HG02571 (cell line): ENCODE measurements at regions not wholly inside any gene's neighbourhood (a gene's known extent, or its start where the extent isn't known, plus 50 kb on each side); places are given as distances from the start of the nearest gene placed in this dataset.
"Not testable (repeated sequence)": the region's sequence is repeated elsewhere in the genome, so short reads cannot be mapped to it uniquely, and the experiment has no call there.

Experiments
- ATAC-seq: cut with Tn5 transposase; IDR thresholded peaks from one replicate; pipeline ENCODE4 v1.9.1; 2021; ENCODE audit warnings: mild to moderate bottlenecking, moderate library complexity; ENCODE audit not compliant: unreplicated experiment

DNA sequence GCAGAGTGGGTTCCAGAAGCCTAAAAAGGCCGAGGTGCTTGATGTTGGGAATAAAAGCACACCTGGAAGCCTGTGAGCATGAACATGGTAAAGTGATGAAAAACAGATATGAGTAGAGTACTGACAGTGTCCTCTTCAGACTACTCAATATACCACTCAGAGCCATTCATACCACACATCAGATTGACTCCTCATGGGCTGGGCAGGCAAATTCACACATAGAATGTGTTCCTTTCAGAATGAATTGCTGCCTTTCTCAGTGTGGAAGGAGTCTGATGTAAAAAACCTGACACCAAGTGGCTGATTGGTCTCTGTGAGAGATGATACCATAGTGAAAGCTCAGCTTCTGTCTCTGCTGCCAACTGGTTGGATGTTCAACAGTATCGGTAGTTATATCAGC, 442.7 kb downstream of the RAPGEF2 start:
- no peak for ATAC-seq

DNA sequence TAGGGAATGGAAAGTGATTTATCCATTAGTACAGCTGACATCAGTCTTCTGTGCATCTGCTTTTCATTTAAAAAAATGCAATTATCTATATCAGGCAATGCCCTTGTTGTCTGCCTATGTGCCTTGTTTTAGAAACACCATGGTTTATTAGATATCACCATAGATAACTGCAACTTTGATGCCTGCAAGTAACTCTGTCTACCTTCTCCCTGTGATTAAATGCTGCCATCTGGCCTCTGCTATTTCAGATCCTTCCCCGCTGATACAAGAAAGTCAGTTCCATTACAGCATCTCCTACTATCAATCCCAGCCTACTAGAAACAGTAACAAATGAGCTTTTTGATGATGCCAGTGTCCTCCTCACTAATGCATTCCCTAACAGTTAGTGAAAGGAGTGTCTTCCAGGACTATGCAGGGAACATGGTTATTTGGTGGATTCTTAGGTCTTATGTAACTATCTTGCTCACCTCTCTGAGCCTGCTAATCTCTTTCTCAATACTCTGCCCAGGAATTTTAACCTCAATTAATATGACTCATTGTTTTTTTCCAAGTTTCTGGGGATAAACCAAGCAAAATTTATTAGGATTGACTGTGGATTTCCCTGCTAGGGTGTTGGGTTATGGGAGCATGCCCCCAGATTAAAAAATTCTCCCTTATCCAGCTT, 444.9 kb downstream of the RAPGEF2 start:
- ATAC-seq = no peak

DNA sequence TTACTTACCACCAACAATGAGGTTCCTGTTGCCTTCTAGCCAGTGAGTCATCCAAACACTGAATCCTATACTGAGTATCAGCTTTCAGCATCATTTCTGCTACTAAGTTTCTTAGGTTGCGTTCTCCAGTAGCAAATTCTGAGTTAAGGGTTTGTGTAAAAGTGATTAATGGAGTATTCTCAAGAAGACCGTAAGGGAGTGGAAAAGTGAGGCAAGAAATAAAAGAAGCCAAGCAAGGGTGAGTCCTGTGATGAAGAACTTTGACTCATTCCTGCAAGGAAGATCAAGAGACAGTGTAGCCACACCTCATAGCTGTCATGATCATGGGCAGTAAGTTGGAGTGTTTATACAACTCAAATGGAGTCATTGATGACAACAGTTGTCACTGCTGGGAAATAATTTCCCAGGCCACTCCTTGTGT, 446.2 kb downstream of the RAPGEF2 start:
- no peak for ATAC-seq

DNA sequence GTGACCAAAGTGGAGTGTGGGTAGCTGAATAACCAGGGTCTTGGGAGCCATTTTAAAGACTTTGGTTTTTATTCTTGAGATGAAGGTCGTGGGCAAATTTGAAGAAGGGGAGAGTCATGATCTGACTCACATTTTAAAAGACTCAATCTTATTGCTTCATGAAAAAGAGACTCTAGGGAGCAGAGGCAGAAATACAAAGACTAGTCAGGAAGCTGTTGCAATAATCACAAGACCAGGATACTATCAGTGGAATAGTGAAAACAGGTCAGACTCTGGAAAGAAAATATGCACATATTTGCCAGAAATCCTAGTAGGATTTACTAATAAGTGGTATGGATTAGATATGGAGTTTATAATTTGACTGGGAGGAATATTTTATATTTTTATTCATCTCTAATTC, 448.4 kb downstream of the RAPGEF2 start:
- no peak for ATAC-seq

DNA sequence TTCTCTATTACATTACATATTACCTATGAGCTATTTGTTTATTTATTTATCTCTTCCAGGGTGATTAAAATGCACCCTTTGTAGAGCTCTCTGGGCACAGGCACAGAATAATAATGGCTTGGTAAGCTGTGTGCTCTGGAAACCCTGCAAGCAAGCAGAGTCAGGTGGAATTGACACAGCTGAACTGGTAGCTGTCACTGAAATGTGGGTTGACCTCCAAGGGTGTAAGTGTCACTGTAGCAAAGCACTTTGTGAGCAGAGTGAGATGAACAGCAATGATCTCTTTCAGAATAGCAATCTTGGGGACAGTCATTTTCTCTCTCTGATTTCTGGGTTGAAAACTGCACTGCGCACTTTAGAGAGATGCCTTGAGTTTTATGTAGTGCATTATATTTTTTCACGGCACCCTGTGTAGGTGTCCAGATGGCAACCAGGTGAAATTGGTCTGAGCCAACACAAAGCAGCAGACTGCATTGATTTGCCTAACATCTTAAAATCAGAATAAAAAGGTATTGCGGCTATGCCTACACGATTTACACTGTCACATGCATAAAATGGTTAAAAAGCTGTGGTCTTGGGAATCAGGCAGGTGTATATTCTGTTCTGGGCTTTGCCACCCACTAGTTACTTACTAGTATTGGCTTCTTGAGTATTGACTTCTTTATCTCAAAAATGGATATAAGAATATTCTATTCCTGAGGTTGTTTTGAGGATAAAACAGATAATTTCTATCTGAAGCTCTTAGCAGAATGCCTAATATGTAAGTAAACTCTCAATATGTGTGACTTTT, 450.3 kb downstream of the RAPGEF2 start:
- ATAC-seq = no peak

DNA sequence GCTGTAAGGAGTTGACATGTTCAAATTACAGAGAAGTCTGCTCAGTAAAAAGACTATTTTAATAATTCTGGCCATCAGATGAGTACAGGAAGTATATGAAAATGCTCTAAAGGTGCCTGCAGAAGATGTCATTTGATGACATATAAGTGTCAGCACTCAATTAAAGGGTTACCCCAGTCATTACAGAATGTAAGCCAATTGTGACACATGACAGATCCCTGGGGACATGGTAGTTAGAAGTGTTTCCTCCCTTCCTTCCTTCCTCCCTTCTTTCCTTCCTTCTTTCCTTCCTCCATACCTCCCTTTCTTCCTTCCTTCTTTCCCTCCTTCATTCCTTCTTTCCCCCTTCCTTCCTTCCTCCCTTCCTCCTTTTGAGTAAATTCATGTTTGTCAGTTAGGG, 453.0 kb downstream of the RAPGEF2 start:
- ATAC-seq = no peak

DNA sequence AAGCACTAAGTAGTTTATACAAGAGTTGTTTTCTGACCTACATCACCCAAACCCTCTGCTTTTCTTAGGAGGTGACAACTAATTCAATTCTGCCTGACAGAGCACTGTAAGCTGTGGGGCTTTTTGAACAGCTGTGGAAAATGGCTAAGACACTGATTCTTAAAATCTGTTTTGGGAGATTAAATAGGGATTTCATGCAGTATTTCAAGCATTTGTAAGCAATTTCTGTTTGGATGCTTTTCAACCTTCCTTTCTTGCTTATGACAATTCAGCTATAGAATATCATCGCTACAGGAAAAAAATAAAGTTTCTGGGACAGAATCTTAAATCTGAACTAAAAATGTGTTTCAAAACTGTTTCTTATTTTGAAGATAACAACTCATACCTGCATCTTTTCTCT, 459.5 kb downstream of the RAPGEF2 start:
- ATAC-seq = no peak

DNA sequence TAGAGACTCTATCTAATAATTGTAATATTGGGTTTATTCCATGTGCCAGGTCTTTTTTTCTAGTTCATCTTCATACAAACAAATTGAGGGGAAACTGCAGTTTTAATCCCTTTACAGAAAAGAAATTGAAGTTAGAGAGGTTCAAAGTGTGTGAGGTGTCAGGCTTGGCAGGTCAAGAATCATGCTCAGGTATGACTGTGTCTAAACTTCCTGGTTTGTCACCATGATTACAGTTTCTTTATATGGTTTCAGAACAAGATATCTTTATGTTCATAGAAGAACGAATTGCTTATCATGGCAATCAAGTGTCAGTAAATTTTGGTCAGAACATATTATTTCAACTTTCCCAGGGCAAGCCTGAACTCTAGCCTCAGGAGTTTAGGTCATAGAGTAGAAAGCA, 460.4 kb downstream of the RAPGEF2 start:
- ATAC-seq = no peak

DNA sequence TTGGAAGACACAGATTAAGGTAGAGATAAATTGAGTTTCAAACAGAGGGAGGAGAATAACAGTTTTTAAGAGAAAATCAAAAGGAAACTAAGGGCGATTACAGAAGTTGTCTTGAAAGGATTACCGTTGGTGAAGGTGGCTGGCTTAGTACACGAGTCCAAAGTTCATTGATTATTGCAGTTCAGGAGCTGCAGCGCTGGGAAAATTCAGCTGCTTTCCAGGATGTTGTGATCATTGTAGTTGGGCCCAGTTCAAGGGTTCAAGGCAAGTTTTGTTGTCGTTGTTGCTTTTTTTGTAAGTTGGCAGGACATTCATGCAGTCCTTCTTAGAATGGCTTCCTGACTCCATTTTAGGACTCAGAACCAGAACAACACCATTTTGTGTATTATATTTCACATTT, 461.7 kb downstream of the RAPGEF2 start:
- no peak for ATAC-seq

DNA sequence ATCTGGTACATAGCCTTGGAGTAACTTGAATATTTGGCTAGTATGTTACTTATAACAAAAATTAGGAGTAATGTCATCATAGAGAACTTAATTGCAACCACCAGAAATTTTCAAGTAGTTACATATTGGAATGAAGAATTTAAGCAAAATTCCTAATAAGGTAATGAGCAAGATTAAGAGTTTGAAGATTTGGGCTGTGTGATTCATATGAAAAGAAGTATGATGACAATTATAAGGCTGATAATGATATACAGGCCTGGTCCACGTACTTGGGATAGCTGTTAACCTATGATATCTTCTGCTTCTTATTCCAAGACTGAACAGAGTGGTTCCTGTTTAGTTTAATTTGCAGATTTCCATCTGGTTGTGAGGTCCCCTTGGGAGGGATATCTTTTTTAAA, 463.9 kb downstream of the RAPGEF2 start:
- ATAC-seq = no peak

DNA sequence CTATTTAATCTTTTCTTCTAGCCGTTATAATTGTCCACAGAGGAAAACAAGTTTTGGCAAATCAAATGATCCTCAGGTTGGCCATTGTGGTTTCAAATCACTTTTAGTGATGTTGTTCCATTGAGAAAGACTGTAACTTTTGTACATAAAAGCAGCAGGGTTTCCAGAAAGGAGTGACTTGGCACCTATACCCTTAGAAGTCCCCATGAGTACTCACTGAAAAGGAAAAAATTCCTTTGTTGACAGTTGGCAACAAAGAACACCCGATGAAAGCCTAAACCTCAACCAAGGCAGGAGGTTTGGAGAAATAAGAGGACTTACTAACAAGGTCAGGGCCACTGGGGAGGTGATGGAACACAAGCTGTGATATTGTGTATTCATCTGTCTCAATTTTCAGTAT, 474.4 kb downstream of the RAPGEF2 start:
- ATAC-seq = no peak

DNA sequence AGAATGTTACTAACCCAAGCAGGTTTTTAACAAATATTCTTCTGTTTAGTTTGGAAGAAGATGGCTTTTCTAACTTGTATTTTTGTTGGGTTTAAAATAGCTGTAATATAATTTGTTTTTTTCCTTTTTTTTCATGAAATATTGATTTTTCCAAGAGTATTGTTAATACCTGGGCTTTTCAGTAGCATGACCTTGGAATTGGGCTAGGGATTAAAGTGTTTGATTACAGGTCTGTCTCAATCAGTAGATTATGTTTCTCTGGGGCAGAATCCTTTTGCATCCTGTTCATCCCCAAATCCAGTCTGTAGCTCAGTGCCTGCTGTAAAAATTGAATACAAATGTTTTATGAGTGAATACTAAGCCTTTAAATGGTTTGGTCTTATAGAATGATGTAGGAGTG, 479.8 kb downstream of the RAPGEF2 start:
- no peak for ATAC-seq

DNA sequence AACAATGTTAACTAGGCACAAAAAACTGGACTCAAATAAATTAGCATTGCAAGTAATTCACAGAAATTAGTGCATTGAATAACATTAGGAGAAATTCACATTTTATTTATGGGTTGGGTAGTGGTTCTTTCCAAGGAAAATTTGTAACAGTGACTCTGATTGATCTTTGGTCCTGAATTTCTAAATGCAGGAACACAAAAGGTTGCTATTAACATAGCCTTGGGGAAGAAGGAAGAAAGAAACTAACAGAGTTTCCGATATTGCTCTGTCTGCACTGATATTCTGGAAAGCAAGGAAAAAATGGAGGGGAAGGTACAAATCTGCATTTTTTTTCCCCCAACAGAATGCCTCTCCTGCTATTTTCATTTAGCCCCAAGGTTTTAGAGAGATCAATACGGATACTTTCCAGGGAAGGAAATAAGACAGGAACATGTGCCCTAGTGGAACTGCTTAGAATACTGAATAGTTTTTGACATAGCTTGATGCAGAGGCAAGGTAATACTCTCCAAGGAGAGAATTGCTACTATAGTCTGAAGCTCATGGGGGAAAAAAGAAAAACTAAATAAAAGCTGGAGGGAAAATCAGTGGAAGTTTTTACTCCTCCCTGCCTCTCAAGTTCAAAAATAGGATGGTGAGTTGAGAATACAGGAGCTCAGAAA, 490.1 kb downstream of the RAPGEF2 start:
- ATAC-seq = no peak

DNA sequence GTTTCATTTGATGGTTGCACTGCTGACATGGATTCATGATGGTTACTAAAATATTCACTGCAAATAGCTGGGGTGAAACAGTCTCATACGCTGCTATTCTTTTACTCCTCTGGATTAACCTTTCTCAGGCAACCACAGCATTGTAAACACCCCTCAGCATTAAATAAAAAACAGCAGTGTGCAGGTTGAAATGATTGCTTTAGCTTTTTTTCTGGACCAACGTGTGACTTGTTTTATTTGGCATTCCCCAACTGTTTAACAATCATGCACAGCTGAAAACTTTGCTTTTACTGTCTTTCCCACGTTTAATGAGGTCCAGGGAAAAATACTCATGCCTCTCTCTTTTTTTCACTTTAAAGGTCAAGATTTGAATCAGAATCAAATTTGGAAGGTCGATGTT, 490.8 kb downstream of the RAPGEF2 start:
- ATAC-seq = no peak

DNA sequence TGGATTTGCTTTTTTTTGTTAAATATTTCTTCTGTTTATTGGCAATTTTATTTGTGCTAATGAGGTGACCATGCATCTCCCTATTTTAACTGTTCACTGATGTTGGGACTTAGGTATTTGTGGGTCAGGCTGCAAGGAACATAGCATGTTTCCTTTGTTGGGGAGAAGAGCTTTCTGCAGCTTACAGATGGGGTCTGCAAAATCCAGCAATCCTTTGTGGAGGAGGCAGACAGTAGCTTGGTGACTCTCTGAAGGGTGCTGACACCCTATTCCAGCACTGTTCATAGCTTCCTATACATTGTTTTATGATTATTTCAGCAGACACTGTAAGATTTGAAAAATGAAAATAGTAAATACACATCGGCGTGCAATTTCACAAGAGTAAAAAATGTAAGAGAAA, 491.7 kb downstream of the RAPGEF2 start:
- ATAC-seq = no peak

DNA sequence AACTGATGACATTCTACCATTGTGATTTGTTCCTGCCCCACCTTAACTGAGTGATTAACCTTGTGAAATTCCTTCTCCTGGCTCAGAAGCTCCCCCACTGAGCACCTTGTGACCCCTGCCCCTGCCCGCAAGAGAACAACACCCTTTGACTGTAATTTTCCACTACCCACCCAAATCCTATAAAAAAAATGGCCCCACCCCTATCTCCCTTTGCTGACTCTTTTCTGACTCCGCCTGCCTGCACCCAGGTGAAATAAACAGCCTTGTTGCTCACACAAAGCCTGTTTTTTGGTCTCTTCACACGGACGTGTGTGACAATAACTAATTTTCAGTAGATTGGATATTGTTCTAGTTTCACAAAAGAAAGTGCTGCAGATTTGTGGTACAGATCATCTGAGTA, 492.2 kb downstream of the RAPGEF2 start:
- ATAC-seq = not testable (repeated sequence)

DNA sequence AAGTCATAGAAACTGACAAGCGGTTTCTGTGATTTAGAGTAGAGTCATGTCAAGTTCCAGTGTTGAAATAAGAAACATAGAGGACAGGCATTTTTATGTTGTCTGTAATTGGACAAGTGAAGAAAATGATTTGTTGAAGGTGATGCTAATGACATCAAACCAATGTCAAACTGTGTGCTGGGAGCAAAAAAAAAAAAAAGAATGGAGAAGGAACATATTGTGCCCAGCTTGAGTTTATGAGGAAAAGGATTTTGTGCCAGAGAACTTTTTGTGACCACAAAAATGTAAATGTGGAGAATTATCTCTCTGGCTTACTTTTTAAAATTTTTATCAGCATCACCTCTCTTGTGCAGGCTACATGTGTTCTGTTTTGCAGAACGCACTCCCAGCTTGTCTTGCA, 495.7 kb downstream of the RAPGEF2 start:
- no peak for ATAC-seq

DNA sequence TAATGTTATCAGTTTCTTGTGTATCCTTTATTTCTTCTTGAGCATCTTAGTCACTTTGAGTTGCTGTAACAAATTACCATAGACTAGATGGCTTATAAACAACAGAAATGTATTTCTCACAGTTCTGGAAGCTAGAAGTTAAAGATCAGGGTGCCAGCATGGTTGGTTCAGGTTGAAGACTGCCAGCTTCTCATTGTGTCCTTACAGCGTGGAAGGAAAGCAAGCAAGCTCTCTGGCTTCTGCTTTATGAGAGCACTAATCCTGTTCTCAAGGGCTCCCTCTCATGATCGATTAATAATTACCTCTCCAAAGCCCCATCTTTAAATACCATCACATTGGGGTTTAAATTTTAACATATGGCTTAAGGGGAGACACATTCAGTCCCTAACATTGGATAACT, 497.2 kb downstream of the RAPGEF2 start:
- no peak for ATAC-seq

DNA sequence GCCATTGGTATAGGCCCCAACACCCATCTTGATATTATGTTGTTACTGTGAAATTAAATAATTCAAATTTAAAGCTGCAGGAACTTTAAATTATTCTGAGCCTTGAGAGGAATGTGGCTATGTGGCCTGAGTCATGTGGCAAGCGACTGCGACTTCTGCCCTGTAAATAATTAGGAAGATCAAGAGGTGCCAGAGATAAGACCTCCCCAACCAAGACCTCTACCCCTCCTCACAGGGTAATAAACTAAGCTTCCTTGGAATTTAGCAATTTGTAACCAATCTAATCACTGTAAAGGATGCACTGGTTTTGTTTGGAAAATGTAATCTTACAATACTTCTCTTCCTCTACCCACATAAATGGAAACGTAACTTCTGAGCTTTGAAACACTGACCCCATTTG, 501.9 kb downstream of the RAPGEF2 start:
- no peak for ATAC-seq

DNA sequence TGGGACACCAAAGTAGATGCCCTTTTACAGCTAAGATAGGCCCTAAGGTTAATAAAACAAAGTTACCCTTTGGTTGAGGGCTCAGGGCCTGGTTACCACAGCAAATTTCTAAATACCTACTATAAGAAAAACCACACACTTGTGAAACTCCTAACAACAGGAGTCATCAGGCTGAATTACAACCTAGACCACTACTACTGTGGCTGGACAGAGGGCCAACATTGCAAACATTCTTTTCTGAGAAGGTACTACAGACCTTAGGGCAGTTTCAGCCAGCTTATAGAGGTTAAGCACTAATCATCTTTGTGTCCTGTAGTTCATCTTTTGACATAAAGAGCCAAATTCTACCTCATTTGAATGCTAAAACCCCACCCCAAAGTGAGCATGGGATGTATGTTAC, 504.0 kb downstream of the RAPGEF2 start:
- ATAC-seq = no peak

DNA sequence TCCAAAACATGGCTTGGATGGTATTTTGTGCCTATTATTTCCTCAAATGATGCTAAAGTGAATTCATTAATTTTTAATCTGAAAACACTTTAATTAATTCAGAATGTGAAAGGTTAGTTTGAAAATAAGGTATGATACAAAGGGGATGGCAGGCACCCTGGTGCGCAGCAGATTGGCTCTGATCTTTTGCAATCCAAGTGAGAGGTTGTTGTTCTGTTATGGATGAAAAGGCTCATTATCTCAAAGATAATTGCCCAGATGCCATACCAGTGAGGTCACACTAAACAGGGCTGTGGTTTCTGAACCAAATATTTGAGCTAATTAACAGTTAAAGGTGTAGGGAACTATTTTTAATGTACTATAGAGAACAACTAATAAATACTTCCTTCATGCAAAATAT, 504.9 kb downstream of the RAPGEF2 start:
- no peak for ATAC-seq

DNA sequence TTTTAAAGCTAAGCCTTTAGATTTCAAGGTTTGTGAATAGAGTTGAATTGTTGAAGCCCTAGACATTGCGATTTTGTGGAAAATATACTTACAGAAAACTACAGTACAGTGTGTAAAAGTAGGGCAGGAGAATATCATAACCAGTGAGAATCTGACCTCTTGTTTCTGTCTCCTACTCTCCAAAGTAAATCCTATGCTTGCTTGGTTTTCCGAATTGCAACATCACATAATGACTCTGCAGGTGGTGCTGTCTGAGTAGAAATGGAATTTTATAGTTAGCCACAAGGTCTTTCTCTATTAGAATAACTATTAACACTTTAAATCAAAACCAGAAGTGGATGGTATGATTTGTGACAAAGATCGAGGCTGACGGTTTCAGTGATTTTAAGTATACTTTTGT, 505.6 kb downstream of the RAPGEF2 start:
- no peak for ATAC-seq
